ENCODE measurements at regions not wholly inside any gene's neighbourhood (a gene's known extent, or its start where the extent isn't known, plus 50 kb on each side); places are given as distances from the start of the nearest gene placed in this dataset.
"Not testable (repeated sequence)": the region's sequence is repeated elsewhere in the genome, so short reads cannot be mapped to it uniquely, and the experiment has no call there.

- TF ChIP-seq POLR2AphosphoS5 (IDR thresholded peaks at IDR 0.05) = no peak
- DNase-seq = peak; percentile 70
- WGBS, 5 donors = 77 to 98% (median 95%) methylated on average over 11 to 40 of the region's 40 CpGs
These were observed 173.7 kb upstream of the FIGN start for GRCh38 chr2:163909411-163910080.

GRCh38 chr2:163906410-163906809, 170.6 kb upstream of the FIGN start:
- peaks cover 0 to 32% (median 19%) of the 10 kb centered on the region in 8 donors for H3K9me3 ChIP-seq
- DNase-seq = no peak
- no peaks in the 10 kb centered on the region for H3K27me3 ChIP-seq (replicated peaks in 1 of 7)
- no peak overlapping the region for H3K4me3 ChIP-seq
- no peak overlapping the region for H3K27ac ChIP-seq
- no peaks in the 10 kb centered on the region for H3K4me1 ChIP-seq
- no peaks in the 10 kb centered on the region for H3K36me3 ChIP-seq
- intact Hi-C loops (cut with DNase I; ENCODE audit: low total_unique reads) = no loop called here
- 45 to 79% (median 76%) methylated on average over 1 of the region's 1 CpG for whole genome bisulfite sequencing, 5 donors
- TF ChIP-seq POLR2AphosphoS5 (IDR thresholded peaks at IDR 0.05) = no peak
- TF ChIP-seq CTCF (IDR thresholded peaks at IDR 0.05 in 8 of 11, conservative IDR thresholded peaks at IDR 0.05 in 3 of 11) = no peak
- no peak for TF ChIP-seq POLR2A (IDR thresholded peaks at IDR 0.05)

More at GRCh38 chr2:163909411-163910080, 173.7 kb upstream of the FIGN start:
- Histone ChIP-seq H3K4me3 (no peak overlapping the region), H3K27ac (no peak overlapping the region), H3K36me3 (no peaks in the 10 kb centered on the region), H3K4me1 (no peaks in the 10 kb centered on the region), H3K27me3 (replicated peaks in 1 of 7) (no peaks in the 10 kb centered on the region), H3K9me3 (peaks cover 0 to 37% (median 14%) of the 10 kb centered on the region in 8 donors)
- intact Hi-C loops (cut with DNase I; ENCODE audit: low total_unique reads) = no loop called here

DNA sequence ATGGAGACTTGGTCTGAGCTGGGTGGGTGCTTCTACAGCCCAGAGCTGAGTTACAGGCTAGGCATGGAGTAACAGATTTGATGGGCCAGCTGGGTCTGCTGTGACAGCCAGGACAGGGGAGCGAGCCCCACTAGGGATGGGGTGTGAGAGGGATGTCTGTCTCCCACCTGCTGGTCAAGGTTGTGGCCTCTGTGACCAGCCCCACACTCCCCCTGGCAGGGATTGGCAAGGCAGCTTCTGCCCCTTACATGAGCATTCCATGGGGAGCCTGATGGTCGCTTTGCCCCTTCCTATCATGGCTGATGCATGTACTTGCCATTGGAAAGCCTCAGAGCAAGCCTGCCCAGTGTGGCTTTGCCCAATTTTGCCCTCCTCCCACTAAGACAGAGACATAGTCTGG, 162.0 kb upstream of the FIGN start:
- H3K27ac ChIP-seq = no peak overlapping the region
- no peaks in the 10 kb centered on the region for H3K4me1 ChIP-seq
- peaks cover 0 to 58% (median 43%) of the 10 kb centered on the region in 8 donors for H3K9me3 ChIP-seq
- intact Hi-C loops (cut with DNase I; ENCODE audit: low total_unique reads) = no loop called here
- H3K4me3 ChIP-seq = no peak overlapping the region
- WGBS, 5 donors = 63 to 91% (median 80%) methylated on average over 1 to 2 of the region's 2 CpGs
- TF ChIP-seq POLR2A (IDR thresholded peaks at IDR 0.05) = no peak
- TF ChIP-seq POLR2AphosphoS5 (IDR thresholded peaks at IDR 0.05) = no peak
- no peak for TF ChIP-seq CTCF (IDR thresholded peaks at IDR 0.05 in 8 of 11, conservative IDR thresholded peaks at IDR 0.05 in 3 of 11)
- no peaks in the 10 kb centered on the region for H3K27me3 ChIP-seq (replicated peaks in 1 of 7)
- H3K36me3 ChIP-seq = no peaks in the 10 kb centered on the region
- DNase-seq = peak; percentile 42

GRCh38 chr2:163893444-163893843, 157.6 kb upstream of the FIGN start:
- 0 to 76% (median 0%) methylated on average over 1 of the region's 1 CpG for WGBS, 5 donors
- H3K27me3 ChIP-seq (replicated peaks in 1 of 7); H3K4me1 ChIP-seq; H3K27ac ChIP-seq; intact Hi-C loops (cut with DNase I; ENCODE audit: low total_unique reads); H3K4me3 ChIP-seq; H3K36me3 ChIP-seq; DNase-seq: not testable (repeated sequence)
- H3K9me3 ChIP-seq = peaks cover 0 to 32% (median 21%) of the 10 kb centered on the region in 8 donors

GRCh38 chr2:163888591-163888990, 152.8 kb upstream of the FIGN start:
- Histone ChIP-seq H3K4me1 (no peaks in the 10 kb centered on the region), H3K4me3 (no peak overlapping the region), H3K27ac (no peak overlapping the region), H3K27me3 (replicated peaks in 1 of 7) (no peaks in the 10 kb centered on the region), H3K36me3 (no peaks in the 10 kb centered on the region), H3K9me3 (peaks cover 0 to 20% (median 12%) of the 10 kb centered on the region in 8 donors)
- no peak for DNase-seq
- TF ChIP-seq CTCF (IDR thresholded peaks at IDR 0.05 in 8 of 11, conservative IDR thresholded peaks at IDR 0.05 in 3 of 11) (no peak), POLR2A (IDR thresholded peaks at IDR 0.05) (no peak)
- intact Hi-C loops (cut with DNase I; ENCODE audit: low total_unique reads) = no loop called here
- 80 to 89% (median 83%) methylated on average over 4 of the region's 4 CpGs for whole genome bisulfite sequencing, 5 donors

Data from spleen (tissue), 11 donors.